GM21529 (cell line): ENCODE measurements at regions not wholly inside any gene's neighbourhood (a gene's known extent, or its start where the extent isn't known, plus 50 kb on each side); places are given as distances from the start of the nearest gene placed in this dataset.

Source experiments
- ATAC-seq: cut with Tn5 transposase; IDR thresholded peaks from one replicate; pipeline ENCODE4 v1.9.1; 2021; ENCODE audit not compliant: unreplicated experiment

GRCh38 chr11:103530257-103530656 lies 421.0 kb downstream of the DYNC2H1 start:
- ATAC-seq: no peak

GRCh38 chr11:103532133-103532788 lies 423.0 kb downstream of the DYNC2H1 start:
- no peak for ATAC-seq

- ATAC-seq: no peak
These were observed 425.0 kb downstream of the DYNC2H1 start for GRCh38 chr11:103534191-103534590.

- no peak for ATAC-seq
These were observed 425.7 kb downstream of the DYNC2H1 start for GRCh38 chr11:103534959-103535358.

- no peak for ATAC-seq
These were observed 427.1 kb downstream of the DYNC2H1 start for GRCh38 chr11:103536335-103536722.

GRCh38 chr11:103537904-103538502 lies 428.8 kb downstream of the DYNC2H1 start:
- ATAC-seq: no peak

- no peak for ATAC-seq
These were observed 429.9 kb downstream of the DYNC2H1 start for GRCh38 chr11:103539166-103539565.

GRCh38 chr11:103541186-103541795 lies 432.1 kb downstream of the DYNC2H1 start:
- ATAC-seq: no peak

GRCh38 chr11:103542851-103543250 lies 433.6 kb downstream of the DYNC2H1 start:
- ATAC-seq: no peak

GRCh38 chr11:103543456-103543855 lies 434.2 kb downstream of the DYNC2H1 start:
- no peak for ATAC-seq

- no peak for ATAC-seq
These were observed 435.6 kb downstream of the DYNC2H1 start for GRCh38 chr11:103544874-103545273.

- ATAC-seq: no peak
These were observed 436.3 kb downstream of the DYNC2H1 start for GRCh38 chr11:103545551-103545950.

GRCh38 chr11:103546236-103546635 lies 437.0 kb downstream of the DYNC2H1 start:
- no peak for ATAC-seq

GRCh38 chr11:103547024-103547423 lies 437.8 kb downstream of the DYNC2H1 start:
- ATAC-seq: no peak

GRCh38 chr11:103547691-103548090 lies 438.5 kb downstream of the DYNC2H1 start:
- no peak for ATAC-seq

GRCh38 chr11:103548838-103549237 lies 439.6 kb downstream of the DYNC2H1 start:
- ATAC-seq: no peak

- ATAC-seq: no peak
These were observed 441.6 kb downstream of the DYNC2H1 start for GRCh38 chr11:103550811-103551210.

- no peak for ATAC-seq
These were observed 442.9 kb downstream of the DYNC2H1 start for GRCh38 chr11:103552086-103552485.

- no peak for ATAC-seq
These were observed 446.9 kb downstream of the DYNC2H1 start for GRCh38 chr11:103556171-103556570.

- ATAC-seq: no peak
These were observed 456.9 kb downstream of the DYNC2H1 start for GRCh38 chr11:103566116-103566515.

- no peak for ATAC-seq
These were observed 454.7 kb upstream of the DDI1 start for GRCh38 chr11:103581760-103582159.

GRCh38 chr11:103582351-103582909 lies 454.0 kb upstream of the DDI1 start:
- ATAC-seq: no peak
